Astrocyte (in vitro differentiated cells and primary cell): ENCODE measurements at regions not wholly inside any gene's neighbourhood (a gene's known extent, or its start where the extent isn't known, plus 50 kb on each side); places are given as distances from the start of the nearest gene placed in this dataset.

ENCODE experiments used
- DNase-seq: peaks from one replicate; pipeline ENCODE4 v3.0.0-alpha.2; 2010; ENCODE audit warnings: low read depth
- FAIRE-seq: peaks from 2 replicates; lab custom pipeline; 2011; peaks lifted over from hg19 to GRCh38; lab: Jason Lieb, UNC
- H2AFZ ChIP-seq: 2 replicates; pipeline ENCODE4 v1.6.0; 2012; ENCODE audit warnings: low read depth, low read length, inconsistent platforms
- H3K27ac ChIP-seq: 2 replicates; pipeline ENCODE4 v1.5.1; 2011; ENCODE audit warnings: low read depth, low read length, inconsistent platforms
- H3K27me3 ChIP-seq: 2 replicates; pipeline ENCODE4 v1.6.0; 2011; ENCODE audit warnings: low read length, inconsistent platforms; ENCODE audit not compliant: insufficient read depth
- H3K36me3 ChIP-seq: 2 replicates; pipeline ENCODE4 v1.5.1; 2011; ENCODE audit warnings: low read length, inconsistent platforms; ENCODE audit not compliant: insufficient read depth
- H3K4me1 ChIP-seq: 2 replicates; pipeline ENCODE4 v1.5.1; 2011; ENCODE audit warnings: low read length, inconsistent platforms; ENCODE audit not compliant: insufficient read depth
- H3K4me2 ChIP-seq: 2 replicates; pipeline ENCODE4 v1.6.0; 2012; ENCODE audit warnings: low read length, inconsistent platforms
- H3K4me3 ChIP-seq: 2 replicates; pipeline ENCODE4 v1.5.1; 2011; ENCODE audit warnings: low read depth, mild to moderate bottlenecking, low read length, inconsistent platforms; ENCODE audit not compliant: insufficient read depth
- H3K79me2 ChIP-seq: 2 replicates; pipeline ENCODE4 v1.6.0; 2012; ENCODE audit warnings: mild to moderate bottlenecking, low read length, inconsistent platforms; ENCODE audit not compliant: insufficient read depth
- H3K9ac ChIP-seq: 2 replicates; pipeline ENCODE4 v1.6.0; 2012; ENCODE audit warnings: mild to moderate bottlenecking, low read length, inconsistent platforms
- H3K9me3 ChIP-seq: 2 replicates; pipeline ENCODE4 v1.5.1; 2012; ENCODE audit warnings: low read depth, mild to moderate bottlenecking, low read length, inconsistent platforms; ENCODE audit not compliant: insufficient read depth
- H4K20me1 ChIP-seq: 2 replicates; pipeline ENCODE4 v1.6.0; 2012; ENCODE audit warnings: low read length, inconsistent platforms; ENCODE audit not compliant: insufficient read depth
- H3K27ac Mint-ChIP-seq: one replicate; pipeline ENCODE4 v1.8.0; 2021; ENCODE audit warnings: mild to moderate bottlenecking, mixed read lengths; ENCODE audit not compliant: unreplicated experiment
- H3K27me3 Mint-ChIP-seq: one replicate; pipeline ENCODE4 v1.8.0; 2021; ENCODE audit warnings: low read depth, mixed read lengths; ENCODE audit not compliant: unreplicated experiment
- H3K36me3 Mint-ChIP-seq: one replicate; pipeline ENCODE4 v1.8.0; 2021; ENCODE audit warnings: low read depth, mixed read lengths; ENCODE audit not compliant: unreplicated experiment
- H3K4me1 Mint-ChIP-seq: one replicate; pipeline ENCODE4 v1.8.0; 2021; ENCODE audit warnings: low read depth, mixed read lengths; ENCODE audit not compliant: unreplicated experiment
- H3K4me3 Mint-ChIP-seq: one replicate; pipeline ENCODE4 v1.8.0; 2021; ENCODE audit warnings: mild to moderate bottlenecking, moderate library complexity, mixed read lengths; ENCODE audit not compliant: unreplicated experiment
- H3K9me3 Mint-ChIP-seq: one replicate; pipeline ENCODE4 v1.8.0; 2021; ENCODE audit warnings: mild to moderate bottlenecking, mixed read lengths; ENCODE audit not compliant: unreplicated experiment
- EZH2 ChIP-seq: IDR thresholded peaks from 2 replicates; pipeline ENCODE4 v1.6.1; 2012; ENCODE audit warnings: mild to moderate bottlenecking, low read length, inconsistent platforms; ENCODE audit not compliant: insufficient read depth
- TF ChIP-seq, protein P1 (sequence below): IDR thresholded peaks from 2 replicates; pipeline ENCODE4 v1.5.1; 2011; ENCODE audit warnings: low read depth, mild to moderate bottlenecking, inconsistent platforms, low read length, moderate library complexity; ENCODE audit not compliant: insufficient read depth

DNA sequence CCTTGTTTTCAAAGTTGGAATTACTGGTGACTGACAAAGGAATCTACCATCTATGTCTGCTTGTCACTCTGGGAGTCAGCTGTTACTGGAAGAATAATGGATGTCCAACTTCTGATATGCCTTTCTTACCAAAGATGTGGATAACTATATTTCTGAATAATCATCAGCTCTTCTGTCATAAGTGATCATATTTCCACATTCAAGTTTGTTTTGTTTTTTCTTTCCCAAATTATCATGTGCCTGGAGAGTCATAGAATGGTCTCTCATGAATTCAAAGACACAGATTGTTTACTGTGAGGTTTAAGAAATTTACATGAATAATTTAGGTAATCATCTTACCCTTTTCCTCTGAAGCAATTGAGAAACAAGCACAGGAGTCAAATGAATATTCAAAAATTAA lies 986.7 kb upstream of the CDH2 start:
- H2AFZ ChIP-seq = no peak overlapping the region
- H3K4me3 ChIP-seq = no peak overlapping the region
- H3K36me3 Mint-ChIP-seq = no peaks in the 10 kb centered on the region
- peak overlapping the region; percentile 39 for H3K4me2 ChIP-seq
- no peaks in the 10 kb centered on the region for H3K9me3 Mint-ChIP-seq
- no peaks in the 10 kb centered on the region for H3K27me3 Mint-ChIP-seq
- TF ChIP-seq EZH2 = no peak
- TF ChIP-seq, protein P1, sequence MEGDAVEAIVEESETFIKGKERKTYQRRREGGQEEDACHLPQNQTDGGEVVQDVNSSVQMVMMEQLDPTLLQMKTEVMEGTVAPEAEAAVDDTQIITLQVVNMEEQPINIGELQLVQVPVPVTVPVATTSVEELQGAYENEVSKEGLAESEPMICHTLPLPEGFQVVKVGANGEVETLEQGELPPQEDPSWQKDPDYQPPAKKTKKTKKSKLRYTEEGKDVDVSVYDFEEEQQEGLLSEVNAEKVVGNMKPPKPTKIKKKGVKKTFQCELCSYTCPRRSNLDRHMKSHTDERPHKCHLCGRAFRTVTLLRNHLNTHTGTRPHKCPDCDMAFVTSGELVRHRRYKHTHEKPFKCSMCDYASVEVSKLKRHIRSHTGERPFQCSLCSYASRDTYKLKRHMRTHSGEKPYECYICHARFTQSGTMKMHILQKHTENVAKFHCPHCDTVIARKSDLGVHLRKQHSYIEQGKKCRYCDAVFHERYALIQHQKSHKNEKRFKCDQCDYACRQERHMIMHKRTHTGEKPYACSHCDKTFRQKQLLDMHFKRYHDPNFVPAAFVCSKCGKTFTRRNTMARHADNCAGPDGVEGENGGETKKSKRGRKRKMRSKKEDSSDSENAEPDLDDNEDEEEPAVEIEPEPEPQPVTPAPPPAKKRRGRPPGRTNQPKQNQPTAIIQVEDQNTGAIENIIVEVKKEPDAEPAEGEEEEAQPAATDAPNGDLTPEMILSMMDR = no peak
- DNase-seq (no peak), FAIRE-seq (peak; percentile 17)
- peak overlapping the region; percentile 16 for H3K4me3 Mint-ChIP-seq
- no peaks in the 10 kb centered on the region for H3K36me3 ChIP-seq
- H3K27ac ChIP-seq = peak overlapping the region; percentile 98
- peak overlapping the region; percentile 71 for H3K9ac ChIP-seq
- peak overlapping the region; percentile 96 for H3K27ac Mint-ChIP-seq
- H4K20me1 ChIP-seq = no peaks in the 10 kb centered on the region
- no peaks in the 10 kb centered on the region for H3K79me2 ChIP-seq
- H3K9me3 ChIP-seq = no peaks in the 10 kb centered on the region
- H3K4me1 Mint-ChIP-seq = peaks cover 34% of the 10 kb centered on the region
- no peaks in the 10 kb centered on the region for H3K27me3 ChIP-seq
- peaks cover 24% of the 10 kb centered on the region for H3K4me1 ChIP-seq

DNA sequence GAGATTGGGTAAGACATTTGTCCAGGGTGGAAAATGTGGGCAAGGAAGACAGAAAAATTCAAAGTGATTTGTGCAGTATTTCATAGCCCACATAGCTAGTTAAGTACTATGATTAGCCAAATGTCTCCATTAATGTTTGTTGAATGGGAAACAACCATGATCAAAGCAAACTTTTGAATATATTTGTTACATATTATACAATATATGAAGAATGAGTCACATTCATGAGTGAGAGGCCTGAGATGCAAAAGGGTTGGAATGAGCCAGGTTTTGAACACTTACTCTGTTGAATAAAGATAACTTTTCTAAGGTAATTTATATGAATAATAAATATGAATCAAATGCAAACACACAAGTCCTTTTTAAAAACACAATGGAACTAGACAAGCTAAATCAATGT lies 984.5 kb upstream of the CDH2 start:
- TF ChIP-seq EZH2 = no peak
- TF ChIP-seq, protein P1 = no peak
- Histone ChIP-seq H3K79me2 (no peaks in the 10 kb centered on the region), H3K9me3 (no peaks in the 10 kb centered on the region), H3K27me3 (no peaks in the 10 kb centered on the region), H3K4me1 (peaks cover 31% of the 10 kb centered on the region), H3K9ac (no peak overlapping the region), H3K27ac (no peak overlapping the region), H4K20me1 (no peaks in the 10 kb centered on the region), H3K4me3 (no peak overlapping the region), H3K36me3 (no peaks in the 10 kb centered on the region), H3K4me2 (no peak overlapping the region), H2AFZ (no peak overlapping the region)
- Mint-ChIP-seq H3K27me3 (no peaks in the 10 kb centered on the region), H3K4me3 (no peak overlapping the region), H3K4me1 (peaks cover 44% of the 10 kb centered on the region), H3K27ac (no peak overlapping the region), H3K9me3 (no peaks in the 10 kb centered on the region), H3K36me3 (no peaks in the 10 kb centered on the region)
- no peak for DNase-seq
- FAIRE-seq = no peak

DNA sequence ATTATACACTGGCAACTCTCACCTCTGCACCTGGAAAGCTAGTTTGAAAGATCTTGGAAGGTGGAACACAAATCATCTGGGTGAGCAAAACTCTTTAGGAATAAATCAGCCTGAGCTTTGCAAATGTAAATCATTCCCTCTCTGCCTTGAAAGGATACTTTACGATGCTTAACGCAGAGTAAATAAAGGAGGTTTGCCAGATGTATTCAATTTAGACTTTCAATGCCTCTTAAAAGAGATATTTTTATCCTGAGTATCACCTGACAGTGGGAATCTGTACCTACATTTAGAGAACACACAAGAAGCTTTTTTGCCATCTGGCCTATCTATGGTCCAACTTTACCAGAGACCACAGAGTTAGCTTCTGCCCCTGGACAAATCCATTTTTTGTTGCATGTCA lies 983.2 kb upstream of the CDH2 start:
- H3K4me1 Mint-ChIP-seq = peaks cover 48% of the 10 kb centered on the region
- Histone ChIP-seq H3K27me3 (no peaks in the 10 kb centered on the region), H3K9ac (no peak overlapping the region), H3K27ac (no peak overlapping the region), H3K4me3 (no peak overlapping the region), H4K20me1 (no peaks in the 10 kb centered on the region), H2AFZ (no peak overlapping the region), H3K9me3 (no peaks in the 10 kb centered on the region), H3K4me1 (peaks cover 37% of the 10 kb centered on the region), H3K79me2 (no peaks in the 10 kb centered on the region), H3K4me2 (no peak overlapping the region), H3K36me3 (no peaks in the 10 kb centered on the region)
- peak overlapping the region; percentile 22 for H3K27ac Mint-ChIP-seq
- no peaks in the 10 kb centered on the region for H3K9me3 Mint-ChIP-seq
- DNase-seq (no peak), FAIRE-seq (no peak)
- TF ChIP-seq, protein P1 = no peak
- no peak for TF ChIP-seq EZH2
- H3K27me3 Mint-ChIP-seq = no peaks in the 10 kb centered on the region
- H3K4me3 Mint-ChIP-seq = no peak overlapping the region
- H3K36me3 Mint-ChIP-seq = no peaks in the 10 kb centered on the region
